GM23248 (cell line): ENCODE measurements at regions not wholly inside any gene's neighbourhood (a gene's known extent, or its start where the extent isn't known, plus 50 kb on each side); places are given as distances from the start of the nearest gene placed in this dataset.

Experiments used
- EZH2 ChIP-seq: fragments of 200-600 bp; sonication (generic); IDR thresholded peaks from 2 replicates; pipeline ENCODE4 v1.6.1; 2018; ENCODE audit warnings: antibody characterized with exemption, mild to moderate bottlenecking; ENCODE audit not compliant: insufficient read depth, poor library complexity, severe bottlenecking
- EZH2phosphoT487 ChIP-seq: fragments of 200-600 bp; sonication (generic); IDR thresholded peaks from 2 replicates; pipeline ENCODE4 v1.6.1; 2018; ENCODE audit warnings: antibody characterized with exemption, moderate library complexity, mild to moderate bottlenecking, low read depth; ENCODE audit not compliant: insufficient read depth

DNA sequence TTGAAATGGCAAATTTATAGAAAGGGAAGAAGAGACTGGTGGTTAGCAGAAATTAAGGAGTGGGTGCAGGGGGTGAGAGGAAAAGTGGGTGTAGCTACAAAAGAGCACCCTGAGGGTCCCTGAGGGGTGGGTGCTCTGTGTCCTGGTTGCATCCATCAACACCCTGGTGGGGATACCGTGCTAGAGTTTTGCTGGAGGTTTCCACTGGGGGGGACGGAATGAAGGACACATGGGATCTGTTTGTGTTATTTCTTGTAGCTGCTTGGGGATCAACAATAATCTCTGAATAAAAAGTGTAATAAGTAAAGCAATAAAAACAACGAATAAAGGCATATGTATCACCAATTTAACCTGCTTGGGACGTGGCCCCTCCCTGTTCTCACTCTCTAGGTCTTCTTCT, 175.3 kb downstream of the KIF26A start:
- no peak for TF ChIP-seq EZH2
- TF ChIP-seq EZH2phosphoT487: no peak
